ENCODE measurements at regions not wholly inside any gene's neighbourhood (a gene's known extent, or its start where the extent isn't known, plus 50 kb on each side); places are given as distances from the start of the nearest gene placed in this dataset.

GRCh38 chr13:33644581-33645543 lies 173.1 kb upstream of the RFC3 start:
- TF ChIP-seq POLR2AphosphoS5 (IDR thresholded peaks at IDR 0.05; ENCODE audit: borderline replicate concordance, low read depth, low read length) = no peak
- TF ChIP-seq FOXP2 (optimal IDR thresholded peaks at IDR 0.05; ENCODE audit: control extremely low read depth, extremely low read length, insufficient read depth) = no peak

Data from SK-N-MC (cell line).